Fibroblast of skin of right biceps (primary cell): ENCODE measurements at regions not wholly inside any gene's neighbourhood (a gene's known extent, or its start where the extent isn't known, plus 50 kb on each side); places are given as distances from the start of the nearest gene placed in this dataset.
"Not testable (repeated sequence)": the region's sequence is repeated elsewhere in the genome, so short reads cannot be mapped to it uniquely, and the experiment has no call there.

Experiments used
- DNase-seq: peaks from one replicate; pipeline ENCODE4 v3.0.0-alpha.2; 2013

GRCh38 chr4:188678691-188679090, 539.5 kb downstream of the TRIML1 start:
- DNase-seq, result not testable (repeated sequence)

DNA sequence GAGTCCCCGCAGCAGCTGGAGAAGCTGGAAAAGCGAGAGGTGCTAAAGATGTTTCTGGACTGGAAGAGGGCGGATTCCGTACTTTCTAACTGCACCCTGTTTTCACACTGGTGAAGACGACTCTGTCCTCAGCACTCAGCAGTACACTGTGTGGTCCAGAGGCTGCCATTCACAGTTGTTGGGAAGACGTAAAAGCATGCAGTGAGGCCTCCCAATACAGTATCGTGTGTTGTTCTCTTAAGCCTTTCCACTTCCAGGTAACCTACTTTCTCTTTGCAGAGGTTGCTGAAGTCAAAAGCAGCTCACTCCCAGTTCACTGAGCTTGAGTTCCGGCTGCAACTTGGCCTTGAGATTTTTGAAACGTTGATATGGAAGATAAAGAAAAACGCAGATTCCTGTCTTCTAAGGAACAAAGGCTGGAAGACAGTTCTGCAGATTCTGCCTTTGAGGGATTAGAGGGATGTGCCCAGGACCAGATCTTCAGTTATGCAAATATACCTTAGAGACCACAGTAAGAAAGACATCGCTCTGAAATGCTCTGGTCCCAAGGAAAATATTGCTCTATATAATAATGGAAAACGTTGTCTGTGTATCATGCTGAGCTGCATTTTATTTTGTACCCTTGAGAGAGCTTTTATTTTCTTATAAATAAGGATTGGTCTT, 540.9 kb downstream of the TRIML1 start:
- DNase-seq, result no peak

- DNase-seq, result no peak
These were observed 541.4 kb downstream of the TRIML1 start for GRCh38 chr4:188680667-188681063.

DNA sequence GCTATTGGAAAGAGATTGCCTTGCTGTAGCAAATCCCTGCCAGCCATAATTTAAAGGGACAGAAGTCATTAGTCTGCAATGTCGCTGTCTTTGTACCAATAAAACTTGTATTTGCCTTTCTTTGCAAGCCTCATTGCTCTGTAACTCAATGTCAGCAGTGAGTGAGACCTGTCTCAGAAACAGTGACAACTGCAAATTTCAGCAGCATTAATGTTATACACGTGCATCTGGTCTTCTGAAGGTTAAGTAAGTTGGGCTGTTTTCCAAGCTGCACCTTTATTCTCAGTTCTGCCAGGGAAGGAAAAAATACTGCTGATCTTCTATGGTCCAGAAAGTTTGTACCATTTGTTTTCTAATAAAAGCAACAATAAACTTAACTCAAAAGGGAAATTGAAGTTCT, 543.1 kb downstream of the TRIML1 start:
- no peak for DNase-seq

DNA sequence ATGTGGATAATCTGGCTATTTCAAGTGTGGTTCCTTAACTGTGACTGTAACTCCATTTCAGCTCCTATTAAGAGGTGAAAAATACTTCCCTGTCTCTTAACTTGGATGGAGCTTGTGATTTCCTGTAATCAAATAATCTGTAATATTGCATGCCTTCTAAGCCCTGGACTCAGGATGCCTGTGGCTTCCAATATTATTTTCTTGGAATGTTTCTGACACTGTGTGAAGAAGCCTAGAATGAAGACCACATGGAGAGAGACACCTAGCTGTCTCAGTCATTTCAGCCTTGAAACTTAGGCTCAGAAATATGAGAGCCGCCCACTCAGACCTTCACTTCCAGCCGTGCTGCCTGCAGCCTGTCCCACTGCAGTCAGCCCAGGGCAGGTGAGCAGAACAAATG, 544.3 kb downstream of the TRIML1 start:
- DNase-seq, result peak; percentile 57

GRCh38 chr4:188688956-188689355, 549.7 kb downstream of the TRIML1 start:
- peak; percentile 33 for DNase-seq

GRCh38 chr4:188691811-188692210, 552.6 kb downstream of the TRIML1 start:
- peak; percentile 85 for DNase-seq

DNA sequence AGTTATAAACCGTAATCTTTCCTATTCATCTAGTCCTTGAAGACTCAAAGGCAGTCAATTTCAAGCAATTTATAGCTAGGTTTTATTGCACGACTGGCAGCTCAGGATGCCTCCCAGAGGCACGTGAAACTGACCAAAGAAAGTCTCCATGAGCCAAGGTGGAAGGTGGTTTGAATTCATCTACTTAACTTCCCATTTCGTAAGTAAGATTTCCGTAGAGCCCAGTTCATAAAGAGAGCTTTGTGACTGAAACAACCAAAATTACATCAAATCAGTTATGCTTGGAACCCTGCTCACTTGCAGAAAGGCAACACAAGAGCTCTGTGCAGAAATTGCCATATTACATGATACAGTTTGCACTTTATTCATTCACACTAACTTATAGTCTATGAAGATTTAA, 556.0 kb downstream of the TRIML1 start:
- no peak for DNase-seq

- no peak for DNase-seq
These were observed 558.0 kb downstream of the TRIML1 start for GRCh38 chr4:188697243-188697642.

DNA sequence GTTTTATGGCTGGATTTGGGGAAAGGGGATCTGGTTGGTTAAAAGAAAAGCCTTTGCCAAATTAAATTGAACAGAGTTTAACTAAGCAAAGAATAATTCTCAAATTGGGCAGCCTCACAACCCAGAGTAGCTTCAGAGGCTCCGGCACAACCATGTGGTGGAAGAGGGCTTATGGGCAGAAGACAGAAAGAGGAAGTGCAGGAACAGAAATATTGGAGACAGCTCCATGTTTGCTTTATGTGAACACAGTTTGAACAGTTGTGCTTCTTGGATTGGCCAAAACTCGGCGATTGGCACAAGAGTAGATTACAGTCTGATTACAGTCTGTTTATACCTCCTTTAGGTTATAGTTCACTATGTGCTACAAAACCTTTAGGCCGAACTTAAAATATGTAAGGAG, 562.7 kb downstream of the TRIML1 start:
- no peak for DNase-seq

GRCh38 chr4:188704288-188704687, 565.0 kb downstream of the TRIML1 start:
- no peak for DNase-seq

GRCh38 chr4:188707036-188707435, 567.8 kb downstream of the TRIML1 start:
- DNase-seq, result no peak

DNA sequence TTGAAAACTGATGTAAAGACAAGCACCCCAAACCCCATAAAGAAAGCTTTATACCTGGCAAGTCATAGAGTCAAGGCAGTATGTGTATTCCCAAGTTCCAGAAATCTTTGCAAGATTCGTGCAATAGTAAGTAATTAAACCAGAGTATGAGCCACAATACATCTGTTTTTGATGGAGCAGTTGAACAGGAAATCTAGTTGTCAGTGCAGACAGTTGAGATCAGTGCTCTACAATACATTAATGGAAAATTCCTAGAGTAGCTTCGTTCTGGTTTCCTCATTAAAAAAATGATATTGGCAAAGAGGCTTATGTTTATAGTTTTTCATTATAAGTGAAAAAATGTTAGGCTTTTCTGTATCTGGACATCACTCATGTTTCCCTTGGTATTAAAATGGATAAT, 575.3 kb downstream of the TRIML1 start:
- DNase-seq, result peak; percentile 88

- DNase-seq, result peak; percentile 98
These were observed 575.7 kb downstream of the TRIML1 start for GRCh38 chr4:188714907-188715306.

DNA sequence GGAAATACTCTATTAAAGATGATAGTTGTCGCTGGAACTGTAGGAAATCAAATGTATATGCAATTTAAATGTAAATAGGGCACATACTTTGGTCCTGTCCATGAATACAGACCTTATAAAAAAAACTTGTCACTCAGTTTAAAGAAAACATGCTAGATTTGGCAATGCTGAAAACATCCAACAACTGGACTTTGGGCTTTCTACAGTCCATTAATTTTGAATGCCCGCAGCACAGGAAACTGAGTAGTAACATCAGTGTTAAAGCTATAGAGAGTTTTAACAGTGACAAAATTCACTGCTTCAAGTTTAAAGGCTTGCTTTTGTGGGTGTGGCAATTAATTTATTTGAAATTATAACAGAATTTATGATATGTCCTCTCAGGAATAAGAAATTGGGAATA, 578.4 kb downstream of the TRIML1 start:
- no peak for DNase-seq

DNA sequence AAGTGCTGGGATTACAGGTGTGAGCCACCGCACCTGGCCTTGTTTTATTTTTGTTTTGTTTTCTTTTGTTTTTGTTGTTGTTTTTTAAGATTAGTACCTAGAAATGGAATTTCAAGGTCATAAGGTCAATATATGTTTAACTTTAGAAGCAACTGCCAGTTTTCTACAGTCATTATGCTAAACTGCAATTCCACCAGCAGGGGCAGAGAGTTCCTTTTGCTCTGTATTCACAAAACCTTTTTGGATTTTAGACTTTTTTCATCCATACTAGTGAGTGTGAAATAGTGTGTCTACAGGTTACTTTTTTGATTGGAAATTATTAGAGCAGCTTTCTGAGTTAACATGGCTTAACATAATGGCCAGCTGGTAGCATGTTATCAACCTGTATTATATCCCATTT, 580.6 kb downstream of the TRIML1 start:
- no peak for DNase-seq

DNA sequence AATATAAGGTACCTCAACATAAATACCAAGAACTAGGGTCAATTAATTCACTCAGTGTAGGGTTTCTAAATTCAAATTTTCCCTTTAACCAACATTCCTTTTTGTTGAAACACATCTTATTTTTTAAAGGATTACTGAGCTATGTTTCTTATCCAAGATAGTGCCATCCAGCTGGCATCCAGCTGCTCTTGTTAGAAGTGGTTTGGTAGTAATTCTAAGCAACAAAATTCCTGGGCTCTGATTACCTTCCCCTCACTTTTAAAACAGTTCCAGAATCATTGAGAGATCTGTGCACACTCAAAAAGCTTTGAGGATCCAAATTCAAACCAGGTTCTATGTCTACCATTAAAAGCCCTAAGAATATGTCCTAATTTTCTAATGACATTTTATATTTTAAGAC, 583.7 kb downstream of the TRIML1 start:
- DNase-seq, result peak; percentile 21

- no peak for DNase-seq
These were observed 588.5 kb downstream of the TRIML1 start for GRCh38 chr4:188727746-188728145.

GRCh38 chr4:188728359-188728758, 589.1 kb downstream of the TRIML1 start:
- peak; percentile 37 for DNase-seq

DNA sequence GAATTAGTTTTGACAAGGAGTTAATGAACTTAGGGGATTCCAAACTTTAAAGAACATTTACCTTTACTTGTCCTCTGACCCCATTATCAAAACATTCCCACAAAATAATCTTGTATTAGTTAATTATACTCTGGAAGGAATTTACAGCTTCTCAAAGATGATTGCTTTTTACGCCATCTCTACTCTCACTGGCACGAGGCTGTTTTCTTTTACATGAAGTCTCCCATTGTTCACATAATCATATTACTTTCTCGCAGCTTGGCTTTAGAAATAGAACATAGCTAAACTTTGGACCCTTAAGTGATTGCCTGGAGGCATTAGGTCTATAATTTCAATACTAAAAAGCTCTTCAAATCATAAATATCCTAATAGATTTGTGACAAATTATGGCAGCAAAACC, 592.9 kb downstream of the TRIML1 start:
- DNase-seq, result no peak

- no peak for DNase-seq
These were observed 595.8 kb downstream of the TRIML1 start for GRCh38 chr4:188735082-188735481.

DNA sequence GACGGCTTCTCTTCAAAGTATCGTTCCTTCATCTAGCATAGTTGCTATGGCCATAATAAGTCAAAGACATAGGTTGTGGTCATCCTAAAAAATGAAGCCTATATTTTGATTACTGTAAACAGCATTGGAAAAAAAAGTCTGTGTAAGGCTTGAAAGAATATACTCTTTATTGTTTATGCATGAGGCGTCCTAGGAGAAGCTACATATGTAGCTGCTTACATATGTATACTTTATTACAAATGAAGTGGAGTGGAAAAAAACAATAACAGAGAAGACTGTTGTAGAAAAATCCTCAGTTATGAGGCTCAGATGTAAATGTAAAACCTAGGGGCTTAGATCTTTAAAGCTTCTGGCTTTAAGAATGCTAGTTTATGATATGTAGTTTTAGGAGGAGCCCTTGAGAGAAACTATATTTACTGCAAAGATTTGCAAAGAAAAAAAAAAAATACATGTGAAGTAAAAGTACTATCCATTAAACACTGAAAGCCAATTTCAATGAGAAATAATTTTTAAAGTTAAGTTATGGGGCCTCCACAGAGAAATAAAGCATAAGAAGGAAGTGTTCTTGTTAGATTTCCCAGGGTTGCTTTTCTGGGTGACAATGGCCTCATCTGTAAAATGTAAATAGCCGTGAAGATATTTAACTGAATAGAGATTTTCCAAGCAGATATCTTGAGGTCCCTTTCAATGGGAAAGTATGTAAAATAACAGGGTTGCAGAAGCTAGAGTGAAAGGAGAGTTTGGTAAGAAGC, 598.2 kb downstream of the TRIML1 start:
- DNase-seq, result no peak

DNA sequence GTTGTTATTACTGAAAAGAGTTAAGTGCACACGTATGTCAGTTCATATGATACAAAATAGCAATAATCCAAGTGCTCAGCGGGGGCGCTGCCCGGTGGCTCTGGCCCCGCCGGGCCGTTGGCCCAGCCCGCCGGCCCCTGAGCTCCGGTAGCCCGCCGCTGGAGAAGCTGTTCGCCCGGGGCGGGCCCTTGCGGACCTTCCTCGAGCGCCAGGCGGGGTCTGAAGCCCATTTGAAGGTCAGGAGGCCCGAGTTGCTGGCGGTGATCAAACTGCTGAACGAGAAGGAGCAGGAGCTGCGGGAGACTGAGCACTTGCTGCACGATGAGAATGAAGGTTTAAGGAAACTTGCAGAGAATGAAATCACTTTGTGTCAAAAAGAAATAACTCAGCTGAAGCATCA, 599.0 kb downstream of the TRIML1 start:
- not testable (repeated sequence) for DNase-seq

- DNase-seq, result not testable (repeated sequence)
These were observed 600.9 kb downstream of the TRIML1 start for GRCh38 chr4:188740172-188740571.

DNA sequence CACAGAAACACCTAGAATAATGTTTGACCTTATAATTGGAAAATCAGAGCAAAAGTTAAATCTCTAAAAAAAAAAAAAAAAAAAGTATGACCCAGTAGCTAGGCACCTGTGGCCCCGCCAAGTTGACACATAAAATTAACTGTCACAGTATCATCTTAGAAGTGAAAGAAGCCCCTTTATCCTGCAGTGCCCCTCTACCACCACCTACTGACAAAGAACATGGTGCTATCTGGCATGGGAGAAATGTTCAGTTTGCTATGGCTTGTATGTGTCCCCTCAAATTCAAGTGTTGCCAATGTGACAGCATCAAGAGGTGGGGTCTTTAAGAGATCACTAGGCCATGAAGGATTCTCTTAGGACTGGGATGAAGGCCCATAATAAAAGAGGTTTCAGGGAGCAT, 601.5 kb downstream of the TRIML1 start:
- DNase-seq, result not testable (repeated sequence)
